HG03159 (cell line): ENCODE measurements at regions not wholly inside any gene's neighbourhood (a gene's known extent, or its start where the extent isn't known, plus 50 kb on each side); places are given as distances from the start of the nearest gene placed in this dataset.

ENCODE experiments used
- ATAC-seq: cut with Tn5 transposase; IDR thresholded peaks from one replicate; pipeline ENCODE4 v1.9.1; 2021; ENCODE audit warnings: mild to moderate bottlenecking, moderate library complexity; ENCODE audit not compliant: unreplicated experiment

- ATAC-seq, result no peak
These were observed 854.4 kb downstream of the SQOR start for GRCh38 chr15:46489276-46489675.

- no peak for ATAC-seq
These were observed 861.8 kb downstream of the SQOR start for GRCh38 chr15:46496491-46497115.

- ATAC-seq, result no peak
These were observed 867.8 kb downstream of the SQOR start for GRCh38 chr15:46502667-46503066.

GRCh38 chr15:46518381-46518780 lies 883.6 kb downstream of the SQOR start:
- ATAC-seq, result no peak

- ATAC-seq, result no peak
These were observed 888.9 kb downstream of the SQOR start for GRCh38 chr15:46523701-46524100.

- no peak for ATAC-seq
These were observed 891.3 kb downstream of the SQOR start for GRCh38 chr15:46525984-46526725.

- no peak for ATAC-seq
These were observed 891.9 kb downstream of the SQOR start for GRCh38 chr15:46526726-46527110.

GRCh38 chr15:46543626-46544025 lies 908.8 kb downstream of the SQOR start:
- ATAC-seq, result no peak

GRCh38 chr15:46548989-46549388 lies 914.2 kb downstream of the SQOR start:
- no peak for ATAC-seq

GRCh38 chr15:46552316-46552715 lies 917.5 kb downstream of the SQOR start:
- ATAC-seq, result no peak

- ATAC-seq, result no peak
These were observed 920.7 kb downstream of the SQOR start for GRCh38 chr15:46555547-46555946.

- no peak for ATAC-seq
These were observed 921.2 kb downstream of the SQOR start for GRCh38 chr15:46556010-46556409.

- no peak for ATAC-seq
These were observed 921.9 kb downstream of the SQOR start for GRCh38 chr15:46556559-46557379.

GRCh38 chr15:46567968-46568367 lies 933.1 kb downstream of the SQOR start:
- ATAC-seq, result no peak

GRCh38 chr15:46569781-46570180 lies 935.0 kb downstream of the SQOR start:
- ATAC-seq, result no peak

GRCh38 chr15:46576646-46577395 lies 942.0 kb downstream of the SQOR start:
- ATAC-seq, result no peak

GRCh38 chr15:46577767-46578166 lies 942.9 kb downstream of the SQOR start:
- no peak for ATAC-seq

- ATAC-seq, result no peak
These were observed 945.7 kb downstream of the SQOR start for GRCh38 chr15:46580487-46580886.

- no peak for ATAC-seq
These were observed 946.1 kb downstream of the SQOR start for GRCh38 chr15:46580924-46581323.

- no peak for ATAC-seq
These were observed 954.3 kb downstream of the SQOR start for GRCh38 chr15:46589088-46589487.

- ATAC-seq, result no peak
These were observed 956.6 kb downstream of the SQOR start for GRCh38 chr15:46591462-46591861.
